SK-N-SH (cell line): ENCODE measurements at regions not wholly inside any gene's neighbourhood (a gene's known extent, or its start where the extent isn't known, plus 50 kb on each side); places are given as distances from the start of the nearest gene placed in this dataset.

Source experiments
- CTCF ChIA-PET: fragments of 300-600, 350-600 bp; formaldehyde crosslinking; extraction: SDS; loops from one replicate; lab custom pipeline; 2021; lab: Yijun Ruan, JAX
- POLR2A ChIA-PET: fragments of 350-600 bp; sonication (Branson Sonifier 250); formaldehyde crosslinking; extraction: SDS; loops from one replicate; lab custom pipeline; 2020; ENCODE audit warnings: antibody characterized with exemption, inconsistent platforms; lab: Yijun Ruan, JAX
- DNase-seq: peaks from one replicate; pipeline ENCODE4 v3.0.0; 2012
- H2AFZ ChIP-seq: fragments of 200-600 bp; sonication (generic); 2 replicates; pipeline ENCODE4 v1.8.1; 2016; ENCODE audit warnings: antibody characterized with exemption, mild to moderate bottlenecking, low read depth
- H3F3A ChIP-seq: fragments of 200-600 bp; sonication (generic); replicated peaks from 2 replicates; pipeline ENCODE3; 2016; ENCODE audit warnings: antibody characterized with exemption, mild to moderate bottlenecking; ENCODE audit not compliant: insufficient read depth
- H3K27ac ChIP-seq, 2 experiments: fragments of 200-500 bp in 1 of 2; fragments of 200-600 bp in 1 of 2; sonication (Bioruptor generic) in 1 of 2; sonication (generic), shearing (Covaris generic) in 1 of 2; 2 replicates each; pipeline versions ENCODE4 v1.5.1 to v1.6.1; 2014 to 2016; ENCODE audit warnings: low read depth in 2 of 2, inconsistent platforms in 1 of 2, low read length in 1 of 2, mild to moderate bottlenecking in 1 of 2, mixed read lengths in 1 of 2
- H3K27me3 ChIP-seq: fragments of 200-600 bp; sonication (generic), shearing (Covaris generic); 2 replicates; pipeline ENCODE4 v1.6.1; 2016; ENCODE audit warnings: mixed run types; ENCODE audit not compliant: insufficient read depth
- H3K36me3 ChIP-seq, 2 experiments: fragments of 200-500 bp in 1 of 2; fragments of 200-600 bp in 1 of 2; sonication (Bioruptor generic) in 1 of 2; sonication (generic) in 1 of 2; replicated peaks in 1 of 2; 2 replicates each; pipeline versions ENCODE3 to v1.5.1; 2014 to 2016; ENCODE audit warnings: low read length in 1 of 2, mild to moderate bottlenecking in 1 of 2; ENCODE audit not compliant: insufficient read depth in 2 of 2, control insufficient read depth in 1 of 2
- H3K4me1 ChIP-seq, 2 experiments: fragments of 200-500 bp in 1 of 2; fragments of 200-600 bp in 1 of 2; sonication (Bioruptor generic) in 1 of 2; sonication (generic), shearing (Covaris generic) in 1 of 2; 2 replicates each; pipeline versions ENCODE4 v1.5.1 to v1.6.1; 2014 to 2016; ENCODE audit warnings: low read depth in 1 of 2, low read length in 1 of 2, mixed run types in 1 of 2; ENCODE audit not compliant: insufficient read depth in 2 of 2, control insufficient read depth in 1 of 2
- H3K4me2 ChIP-seq: fragments of 200-600 bp; sonication (generic), shearing (Covaris generic); 2 replicates; pipeline ENCODE4 v1.6.1; 2017; ENCODE audit warnings: mixed run types
- H3K4me3 ChIP-seq, 2 experiments: fragments of 200-500 bp in 1 of 2; fragments of 200-600 bp in 1 of 2; sonication (Bioruptor generic) in 1 of 2; sonication (generic), shearing (Covaris generic) in 1 of 2; 2 replicates each; pipeline versions ENCODE4 v1.5.1 to v1.8.1; 2014 to 2016; ENCODE audit warnings: low read depth in 2 of 2, inconsistent platforms in 1 of 2, low read length in 1 of 2, mild to moderate bottlenecking in 1 of 2, mixed read lengths in 1 of 2, moderate library complexity in 1 of 2
- H3K79me2 ChIP-seq: fragments of 200-600 bp; sonication (generic); 2 replicates; pipeline ENCODE4 v1.8.1; 2017; ENCODE audit warnings: mild to moderate bottlenecking; ENCODE audit not compliant: insufficient read depth
- H3K9ac ChIP-seq: fragments of 200-600 bp; sonication (generic); 2 replicates; pipeline ENCODE4 v1.6.1; 2017; ENCODE audit warnings: mixed run types
- H3K9me2 ChIP-seq: fragments of 200-600 bp; sonication (generic); 2 replicates; pipeline ENCODE4 v1.6.1; 2017; ENCODE audit warnings: mixed run types
- H3K9me3 ChIP-seq: fragments of 200-600 bp; sonication (generic); 2 replicates; pipeline ENCODE4 v1.6.1; 2017; ENCODE audit warnings: mixed run types, mild to moderate bottlenecking, moderate library complexity
- H4K20me1 ChIP-seq: fragments of 200-600 bp; sonication (generic); 2 replicates; pipeline ENCODE4 v1.6.1; 2017; ENCODE audit warnings: mild to moderate bottlenecking, mixed run types; ENCODE audit not compliant: insufficient read depth
- CTCF ChIP-seq: fragments of 200-600 bp; sonication (generic); IDR thresholded peaks from 2 replicates; pipeline ENCODE4 v1.6.1; 2017; ENCODE audit warnings: antibody characterized with exemption, mild to moderate bottlenecking, moderate library complexity
- ELF1 ChIP-seq: IDR thresholded peaks from 2 replicates; pipeline ENCODE4 v1.4.0; 2012
- EP300 ChIP-seq, 2 experiments: IDR thresholded peaks; 2 replicates each; pipeline versions ENCODE4 v1.4.0 to v1.6.1; 2012; ENCODE audit warnings: borderline replicate concordance in 1 of 2, low read depth in 1 of 2, low read length in 1 of 2
- EZH2phosphoT487 ChIP-seq: fragments of 200-600 bp; sonication (generic); IDR thresholded peaks from 2 replicates; pipeline ENCODE4 v1.6.1; 2017; ENCODE audit warnings: low read depth, mixed run types, mild to moderate bottlenecking, antibody characterized with exemption, moderate library complexity, borderline replicate concordance
- FOSL2 ChIP-seq: IDR thresholded peaks from 2 replicates; pipeline ENCODE4 v1.4.0; 2012; ENCODE audit warnings: low read depth, mild to moderate bottlenecking, moderate library complexity, borderline replicate concordance
- FOXJ3 ChIP-seq: sonication (generic); formaldehyde crosslinking; IDR thresholded peaks from 2 replicates; pipeline ENCODE4 v1.5.1; 2020; ENCODE audit warnings: mild to moderate bottlenecking, missing genetic modification reagents
- GABPA ChIP-seq: IDR thresholded peaks from 2 replicates; pipeline ENCODE4 v1.4.0; 2012; ENCODE audit warnings: low read depth, mild to moderate bottlenecking
- GATA2 ChIP-seq: sonication (generic); formaldehyde crosslinking; IDR thresholded peaks from 2 replicates; pipeline ENCODE4 v1.5.0; 2020; ENCODE audit warnings: mild to moderate bottlenecking, missing genetic modification reagents
- IRF3 ChIP-seq: fragments of 150-350 bp; IDR thresholded peaks from 2 replicates; pipeline ENCODE4 v1.6.1; 2016; ENCODE audit warnings: mild to moderate bottlenecking, low read depth, low read length
- JUND ChIP-seq: IDR thresholded peaks from 2 replicates; pipeline ENCODE4 v1.4.0; 2012
- MEF2A ChIP-seq: IDR thresholded peaks from 2 replicates; pipeline ENCODE4 v1.4.0; 2012; ENCODE audit warnings: low read depth, borderline replicate concordance
- MXI1 ChIP-seq: IDR thresholded peaks from 2 replicates; pipeline ENCODE4 v1.6.1; 2012; ENCODE audit warnings: mild to moderate bottlenecking, low read depth, low read length, improper control_type of control experiment
- NFIC ChIP-seq: IDR thresholded peaks from 2 replicates; pipeline ENCODE4 v1.4.0; 2012; ENCODE audit warnings: borderline replicate concordance
- NRF1 ChIP-seq: IDR thresholded peaks from 2 replicates; pipeline ENCODE4 v1.6.1; 2012; ENCODE audit warnings: low read depth, mild to moderate bottlenecking, low read length
- RAD21 ChIP-seq: IDR thresholded peaks from 2 replicates; pipeline ENCODE4 v1.6.1; 2012; ENCODE audit warnings: mild to moderate bottlenecking, low read length
- RCOR1 ChIP-seq: fragments of 150-350 bp; IDR thresholded peaks from 2 replicates; pipeline ENCODE4 v1.6.1; 2017; ENCODE audit warnings: antibody characterized with exemption, low read length
- SIN3A ChIP-seq: IDR thresholded peaks from 2 replicates; pipeline ENCODE4 v1.6.1; 2012; ENCODE audit warnings: low read depth, mild to moderate bottlenecking, low read length, moderate library complexity, borderline replicate concordance
- SMC3 ChIP-seq: IDR thresholded peaks from 2 replicates; pipeline ENCODE4 v1.6.1; 2012; ENCODE audit warnings: low read depth, low read length, improper control_type of control experiment
- TAF1 ChIP-seq: IDR thresholded peaks from 2 replicates; pipeline ENCODE4 v1.6.1; 2012; ENCODE audit warnings: low read depth, mild to moderate bottlenecking, low read length, moderate library complexity, borderline replicate concordance
- USF2 ChIP-seq: fragments of 150-350 bp; IDR thresholded peaks from 2 replicates; pipeline ENCODE4 v1.6.1; 2017; ENCODE audit warnings: antibody characterized with exemption, low read length, low read depth, borderline replicate concordance
- YY1 ChIP-seq: IDR thresholded peaks from 2 replicates; pipeline ENCODE4 v1.4.0; 2012; ENCODE audit warnings: low read depth, mild to moderate bottlenecking
- WGBS: methylation state at CpG from one replicate; pipeline ENCODE4 v1.1.6; 2017; ENCODE audit warnings: low lambda C conversion rate; 5-methylcytosine and 5-hydroxymethylcytosine counted together
- TF ChIP-seq, protein P1 (sequence below): IDR thresholded peaks from 2 replicates; pipeline ENCODE4 v1.6.1; 2012; ENCODE audit warnings: mild to moderate bottlenecking, low read depth, low read length, moderate library complexity
- TF ChIP-seq, protein P2 (sequence below): IDR thresholded peaks from 2 replicates; pipeline ENCODE4 v1.4.0; 2012; ENCODE audit warnings: low read depth

DNA sequence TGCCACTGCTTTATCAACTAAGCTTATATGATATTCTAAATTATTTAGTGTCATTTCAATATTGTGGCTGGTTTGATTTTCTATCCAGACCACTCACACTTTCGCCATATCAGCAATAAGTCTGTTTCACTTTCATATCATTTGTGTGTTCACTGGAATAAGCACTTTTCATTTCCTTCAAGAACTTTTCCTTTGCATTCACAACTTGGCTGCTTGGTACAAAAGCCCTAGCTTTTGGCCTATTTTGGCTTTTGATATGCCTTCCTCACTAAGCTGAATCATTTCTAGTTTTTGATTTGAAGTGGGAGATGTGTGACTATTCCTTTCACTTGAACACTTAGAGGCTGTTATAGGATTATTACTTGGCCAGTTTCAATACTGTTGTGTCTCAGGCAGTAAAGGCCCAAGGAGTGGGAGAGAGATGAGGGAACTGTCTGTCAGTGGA is 120.9 kb upstream of the NAMPT start (continued):
- TF ChIP-seq, protein P1, sequence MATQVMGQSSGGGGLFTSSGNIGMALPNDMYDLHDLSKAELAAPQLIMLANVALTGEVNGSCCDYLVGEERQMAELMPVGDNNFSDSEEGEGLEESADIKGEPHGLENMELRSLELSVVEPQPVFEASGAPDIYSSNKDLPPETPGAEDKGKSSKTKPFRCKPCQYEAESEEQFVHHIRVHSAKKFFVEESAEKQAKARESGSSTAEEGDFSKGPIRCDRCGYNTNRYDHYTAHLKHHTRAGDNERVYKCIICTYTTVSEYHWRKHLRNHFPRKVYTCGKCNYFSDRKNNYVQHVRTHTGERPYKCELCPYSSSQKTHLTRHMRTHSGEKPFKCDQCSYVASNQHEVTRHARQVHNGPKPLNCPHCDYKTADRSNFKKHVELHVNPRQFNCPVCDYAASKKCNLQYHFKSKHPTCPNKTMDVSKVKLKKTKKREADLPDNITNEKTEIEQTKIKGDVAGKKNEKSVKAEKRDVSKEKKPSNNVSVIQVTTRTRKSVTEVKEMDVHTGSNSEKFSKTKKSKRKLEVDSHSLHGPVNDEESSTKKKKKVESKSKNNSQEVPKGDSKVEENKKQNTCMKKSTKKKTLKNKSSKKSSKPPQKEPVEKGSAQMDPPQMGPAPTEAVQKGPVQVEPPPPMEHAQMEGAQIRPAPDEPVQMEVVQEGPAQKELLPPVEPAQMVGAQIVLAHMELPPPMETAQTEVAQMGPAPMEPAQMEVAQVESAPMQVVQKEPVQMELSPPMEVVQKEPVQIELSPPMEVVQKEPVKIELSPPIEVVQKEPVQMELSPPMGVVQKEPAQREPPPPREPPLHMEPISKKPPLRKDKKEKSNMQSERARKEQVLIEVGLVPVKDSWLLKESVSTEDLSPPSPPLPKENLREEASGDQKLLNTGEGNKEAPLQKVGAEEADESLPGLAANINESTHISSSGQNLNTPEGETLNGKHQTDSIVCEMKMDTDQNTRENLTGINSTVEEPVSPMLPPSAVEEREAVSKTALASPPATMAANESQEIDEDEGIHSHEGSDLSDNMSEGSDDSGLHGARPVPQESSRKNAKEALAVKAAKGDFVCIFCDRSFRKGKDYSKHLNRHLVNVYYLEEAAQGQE = no peak
- TF ChIP-seq ELF1 (no peak), JUND (no peak), SMC3 (no peak), TAF1 (no peak), YY1 (no peak), GATA2 (no peak), NFIC (no peak)
- TF ChIP-seq, protein P2, sequence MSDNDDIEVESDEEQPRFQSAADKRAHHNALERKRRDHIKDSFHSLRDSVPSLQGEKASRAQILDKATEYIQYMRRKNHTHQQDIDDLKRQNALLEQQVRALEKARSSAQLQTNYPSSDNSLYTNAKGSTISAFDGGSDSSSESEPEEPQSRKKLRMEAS = no peak
- TF ChIP-seq, all 33 proteins: peak for 0

DNA sequence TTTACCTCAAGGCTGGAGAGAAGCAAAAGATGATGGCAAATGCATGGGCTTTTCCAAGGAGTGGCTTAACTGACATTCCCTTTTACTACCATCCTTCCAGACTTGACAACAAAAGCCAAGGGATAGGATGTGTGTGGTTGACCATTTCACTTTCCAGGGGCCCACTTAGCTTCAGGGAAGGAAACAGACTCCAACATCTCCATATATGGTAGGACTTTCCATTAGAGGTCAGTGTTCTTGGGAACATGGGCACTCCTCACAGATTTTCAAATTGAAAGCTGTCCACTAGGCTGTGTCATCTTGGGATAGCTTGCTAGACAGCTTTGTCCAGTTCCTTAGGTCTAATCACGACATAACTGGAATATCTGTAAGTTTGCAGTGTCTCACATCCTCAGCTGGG is 118.1 kb upstream of the NAMPT start:
- Histone ChIP-seq H3K27me3 (no peaks in the 10 kb centered on the region; the same call in 1 of the 2 replicates), H3K9ac (no peak overlapping the region), H3K9me2 (no peaks in the 10 kb centered on the region), H3K79me2 (no peaks in the 10 kb centered on the region), H3K27ac (no peak overlapping the region), H3K4me1 (no peaks in the 10 kb centered on the region), H3K9me3 (no peaks in the 10 kb centered on the region), H3K4me2 (no peak overlapping the region), H4K20me1 (no peaks in the 10 kb centered on the region), H3K4me3 (no peak overlapping the region), H3F3A (no peaks in the 10 kb centered on the region), H3K36me3 (no peaks in the 10 kb centered on the region), H2AFZ (no peak overlapping the region)
- TF ChIP-seq GATA2 (no peak), GABPA (no peak), RAD21 (no peak), IRF3 (no peak), EZH2phosphoT487 (no peak), CTCF (no peak), MXI1 (no peak), MEF2A (no peak), NRF1 (no peak), FOSL2 (no peak), SIN3A (no peak), USF2 (no peak), EP300 (IDR thresholded peaks at IDR 0.05; ENCODE audit: borderline replicate concordance in 1 of 2, low read depth in 1 of 2, low read length in 1 of 2) (no peak), FOXJ3 (CRISPR knock-in tag) (no peak), RCOR1 (no peak), NFIC (no peak)
- ChIA-PET POLR2A (no interaction called here), CTCF (interaction anchor here (1.3 to 3.5 kb wide), 3 partner anchors 12 to 226 kb away, joined by 3 to 13 read pairs (median 6); no protein-coding TSS in a partner anchor)
- DNase-seq = no peak
- 17% methylated on average over 1 of the region's 1 CpG for WGBS
